HL-60 (cell line): ENCODE measurements at regions not wholly inside any gene's neighbourhood (a gene's known extent, or its start where the extent isn't known, plus 50 kb on each side); places are given as distances from the start of the nearest gene placed in this dataset.

Experiments
- DNase-seq, 2 experiments: peaks; one replicate each; pipeline ENCODE4 v3.0.0-alpha.2; 2010 to 2020; ENCODE audit warnings: low read depth in 1 of 2, low spot score in 1 of 2
- H3K27ac ChIP-seq: fragments of 250-450 bp; sonication (Bioruptor Pico); replicated peaks from 2 replicates; pipeline ENCODE4 v1.5.1; 2020; ENCODE audit warnings: mild to moderate bottlenecking, moderate library complexity
- H3K27me3 ChIP-seq: fragments of 250-450 bp; sonication (Bioruptor Pico); 2 replicates; pipeline ENCODE4 v1.5.1; 2021; ENCODE audit warnings: mild to moderate bottlenecking, moderate library complexity; ENCODE audit not compliant: insufficient read depth, poor library complexity, severe bottlenecking
- H3K4me3 ChIP-seq: replicated peaks from 2 replicates; pipeline ENCODE4 v1.5.1; 2011; ENCODE audit warnings: mild to moderate bottlenecking, control low read depth, low read length; ENCODE audit not compliant: insufficient read depth
- CTCF ChIP-seq: IDR thresholded peaks from one replicate; pipeline ENCODE4 v1.5.1; 2011; ENCODE audit warnings: low read length, control low read depth, inconsistent platforms; ENCODE audit not compliant: insufficient read depth
- GABPA ChIP-seq: IDR thresholded peaks from 2 replicates; pipeline ENCODE4 v1.6.1; 2012; ENCODE audit warnings: low read depth
- POLR2AphosphoS5 ChIP-seq: IDR thresholded peaks from 2 replicates; pipeline ENCODE4 v1.6.1; 2012; ENCODE audit warnings: low read depth
- REST ChIP-seq: IDR thresholded peaks from 2 replicates; pipeline ENCODE4 v1.6.1; 2012; ENCODE audit warnings: low read depth; ENCODE audit not compliant: insufficient replicate concordance
- SPI1 ChIP-seq: IDR thresholded peaks from 2 replicates; pipeline ENCODE4 v1.6.1; 2012; ENCODE audit warnings: low read depth, mild to moderate bottlenecking, borderline replicate concordance

- TF ChIP-seq SPI1 = peak; percentile 83
- TF ChIP-seq REST = no peak
- no peak for TF ChIP-seq GABPA
- no peak overlapping the region for H3K4me3 ChIP-seq
- H3K27me3 ChIP-seq = no peaks in the 10 kb centered on the region
- no peak overlapping the region for H3K27ac ChIP-seq
- no peak for DNase-seq
Measured at GRCh38 chr5:2047341-2047927, 164.7 kb upstream of the IRX4 start.

GRCh38 chr5:2044041-2044440 is 161.3 kb upstream of the IRX4 start:
- TF ChIP-seq POLR2AphosphoS5 (no peak), CTCF (no peak), GABPA (no peak), REST (no peak), SPI1 (no peak)
- Histone ChIP-seq H3K27ac (no peak overlapping the region), H3K4me3 (no peak overlapping the region), H3K27me3 (no peaks in the 10 kb centered on the region)
- no peak for DNase-seq

GRCh38 chr5:2039180-2039531 is 156.4 kb upstream of the IRX4 start:
- Histone ChIP-seq H3K27me3 (peaks cover 8% of the 10 kb centered on the region), H3K4me3 (no peak overlapping the region), H3K27ac (no peak overlapping the region)
- DNase-seq = no peak
- TF ChIP-seq GABPA (no peak), SPI1 (no peak), CTCF (no peak), POLR2AphosphoS5 (no peak), REST (no peak)
